ENCODE measurements at regions not wholly inside any gene's neighbourhood (a gene's known extent, or its start where the extent isn't known, plus 50 kb on each side); places are given as distances from the start of the nearest gene placed in this dataset.
"Not testable (repeated sequence)": the region's sequence is repeated elsewhere in the genome, so short reads cannot be mapped to it uniquely, and the experiment has no call there.

DNA sequence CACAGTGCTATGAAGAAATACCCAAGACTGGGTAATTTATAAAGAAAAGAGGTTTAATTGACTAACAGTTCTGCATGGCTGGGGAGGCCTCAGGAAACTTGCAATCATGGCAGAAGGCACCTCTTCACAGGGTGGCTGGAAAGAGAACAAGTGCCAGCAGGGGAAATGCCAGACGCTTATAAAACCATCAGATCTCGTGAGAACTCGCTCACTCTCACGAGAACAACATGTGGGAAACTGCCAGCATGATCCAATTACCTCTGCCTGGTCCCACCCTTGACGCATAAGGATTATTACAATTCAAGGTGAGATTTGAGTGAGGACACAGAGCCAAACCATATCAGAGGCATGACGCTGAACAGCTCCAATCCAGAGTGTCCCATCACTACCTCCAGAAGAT lies 73.7 kb upstream of the RPL38 start:
- not testable (repeated sequence) for DNase-seq

DNA sequence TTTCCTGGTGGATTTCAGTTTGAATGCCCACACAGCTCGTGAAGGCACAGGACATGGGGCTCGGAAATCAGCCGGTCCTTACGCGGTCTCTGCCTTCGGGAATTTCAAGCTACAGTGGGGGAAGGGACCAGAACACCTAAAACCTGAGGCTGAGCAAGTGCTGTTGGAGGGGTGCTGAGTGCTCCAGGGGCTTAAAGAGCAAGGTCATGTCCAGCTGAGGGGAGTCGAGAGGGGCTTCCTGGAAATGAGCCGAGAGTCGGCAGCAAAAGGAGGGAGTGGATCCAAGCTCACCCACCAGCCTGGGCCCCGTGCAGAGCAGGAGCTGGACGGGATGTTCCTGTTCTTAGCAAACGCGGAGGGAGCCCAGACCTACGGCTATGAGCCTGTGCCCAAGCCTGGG lies 73.2 kb upstream of the RPL38 start:
- DNase-seq: no peak

GRCh38 chr17:74130841-74131240 lies 72.6 kb upstream of the RPL38 start:
- no peak for DNase-seq

GRCh38 chr17:74132354-74132753 lies 71.1 kb upstream of the RPL38 start:
- no peak for DNase-seq

- no peak for DNase-seq
These were observed 69.7 kb upstream of the RPL38 start for GRCh38 chr17:74133740-74134139.

DNA sequence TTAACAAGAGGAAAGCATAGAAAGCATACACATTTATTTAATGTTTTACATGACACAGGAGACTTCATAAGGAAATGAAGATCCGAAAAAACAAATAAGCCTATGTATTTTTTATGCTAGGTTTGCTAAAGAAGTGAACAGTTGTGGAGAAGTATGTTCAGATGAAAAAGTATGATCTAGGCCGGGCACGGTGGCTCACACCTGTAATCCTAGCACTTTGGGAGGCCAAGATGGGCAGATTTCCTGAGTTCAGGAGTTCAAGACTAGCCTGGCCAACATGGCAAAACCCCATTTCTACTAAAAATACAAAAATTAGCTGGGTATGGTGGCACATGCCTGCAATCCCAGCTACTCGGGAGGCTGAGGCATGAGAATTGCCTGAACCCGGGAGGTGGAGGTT lies 69.2 kb upstream of the RPL38 start:
- not testable (repeated sequence) for DNase-seq

- no peak for DNase-seq
These were observed 68.5 kb upstream of the RPL38 start for GRCh38 chr17:74134991-74135390.

DNA sequence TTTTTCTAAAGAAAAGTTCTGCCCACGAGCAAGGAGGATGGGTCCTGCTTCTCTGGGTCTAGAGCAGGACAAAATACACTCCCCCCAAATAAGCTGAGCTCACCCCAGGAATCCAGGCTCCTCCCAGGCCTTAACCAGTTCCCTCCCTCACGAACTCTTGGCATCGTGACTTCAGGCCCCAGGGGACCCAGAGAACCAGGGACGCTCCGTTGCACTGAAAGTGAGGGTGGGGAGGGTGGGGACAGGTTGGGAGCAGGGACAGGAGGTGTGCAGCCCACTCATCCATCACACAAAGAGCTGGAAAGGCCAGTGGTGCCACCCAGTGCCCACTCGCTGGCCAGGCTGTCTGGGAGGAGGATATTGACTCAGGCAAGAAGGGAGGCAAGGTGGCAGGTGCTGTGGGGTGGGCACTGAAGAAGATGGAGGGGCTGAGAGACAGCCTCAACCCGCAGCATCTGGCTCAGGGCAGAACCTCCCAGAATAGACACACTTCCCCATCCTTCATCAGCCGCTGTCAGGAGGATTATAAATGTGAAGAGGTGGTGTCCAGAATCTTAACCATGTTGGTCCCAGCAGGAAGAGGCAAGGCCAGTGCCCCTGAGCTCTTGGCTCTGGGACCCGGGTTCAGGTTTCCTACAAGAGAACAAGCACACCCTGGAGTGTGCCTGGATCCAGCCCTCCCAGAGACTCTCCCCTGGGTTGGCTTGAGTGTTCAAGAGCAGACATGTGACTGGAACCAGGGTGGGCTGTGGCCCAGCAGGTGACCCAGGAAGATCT lies 67.9 kb upstream of the RPL38 start:
- no peak for DNase-seq

GRCh38 chr17:74137416-74137815 lies 66.1 kb upstream of the RPL38 start:
- DNase-seq: no peak

DNA sequence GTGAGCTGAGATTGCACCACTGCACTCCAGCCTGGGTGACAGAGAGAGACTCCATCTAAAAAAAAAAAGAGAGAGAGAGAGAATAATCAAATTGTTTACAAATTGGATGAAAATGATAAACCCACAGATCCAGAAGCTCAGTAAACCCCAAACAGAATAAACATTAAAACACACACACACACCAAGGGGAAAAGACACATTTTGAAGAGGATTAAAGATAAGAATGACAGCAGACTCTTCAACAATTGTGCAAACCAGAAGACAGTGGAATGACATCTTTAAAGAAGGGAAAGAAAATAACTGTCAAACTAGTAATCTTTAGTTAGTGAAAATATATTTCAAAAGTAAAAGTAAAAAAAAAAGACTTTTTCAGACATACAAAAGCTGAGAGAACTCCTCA lies 64.4 kb upstream of the RPL38 start:
- DNase-seq: no peak

DNA sequence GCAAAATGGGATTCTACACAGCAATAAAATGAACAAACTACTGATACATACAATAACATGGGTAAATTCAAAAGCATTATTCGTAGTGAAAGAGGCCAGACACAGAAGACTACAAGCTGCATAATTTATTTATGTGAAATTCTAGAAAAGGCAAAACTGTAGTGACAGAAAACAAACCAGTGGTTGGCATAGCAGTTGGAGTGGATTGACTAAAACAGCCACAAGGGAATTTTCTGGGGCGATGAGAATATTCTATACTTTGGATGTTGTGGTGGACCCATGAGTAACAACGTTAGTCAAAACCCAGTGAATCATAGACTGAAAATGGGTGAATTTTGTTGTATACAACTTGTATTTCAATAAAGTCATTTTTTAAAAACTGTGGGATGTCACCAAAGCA lies 63.2 kb upstream of the RPL38 start:
- no peak for DNase-seq

DNA sequence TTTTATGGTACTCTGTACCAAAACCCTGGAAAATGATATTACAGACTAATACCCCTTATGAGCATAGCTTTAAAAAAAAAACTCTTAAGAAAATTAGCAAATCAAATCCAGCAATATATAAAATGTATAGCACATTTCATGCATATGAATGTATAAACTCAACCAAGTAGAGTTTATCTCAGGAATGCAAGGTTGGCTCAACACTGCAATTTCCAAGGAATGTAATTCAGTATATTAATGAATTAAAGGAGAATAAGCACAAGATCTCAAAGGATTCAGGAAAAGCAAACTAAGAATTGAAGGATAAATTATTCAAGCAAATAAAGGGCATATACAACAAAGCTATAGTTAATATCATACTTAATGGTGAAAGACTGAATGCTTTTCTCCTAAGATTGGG lies 61.9 kb upstream of the RPL38 start:
- DNase-seq: no peak

- not testable (repeated sequence) for DNase-seq
These were observed 60.2 kb upstream of the RPL38 start for GRCh38 chr17:74143318-74143717.

DNA sequence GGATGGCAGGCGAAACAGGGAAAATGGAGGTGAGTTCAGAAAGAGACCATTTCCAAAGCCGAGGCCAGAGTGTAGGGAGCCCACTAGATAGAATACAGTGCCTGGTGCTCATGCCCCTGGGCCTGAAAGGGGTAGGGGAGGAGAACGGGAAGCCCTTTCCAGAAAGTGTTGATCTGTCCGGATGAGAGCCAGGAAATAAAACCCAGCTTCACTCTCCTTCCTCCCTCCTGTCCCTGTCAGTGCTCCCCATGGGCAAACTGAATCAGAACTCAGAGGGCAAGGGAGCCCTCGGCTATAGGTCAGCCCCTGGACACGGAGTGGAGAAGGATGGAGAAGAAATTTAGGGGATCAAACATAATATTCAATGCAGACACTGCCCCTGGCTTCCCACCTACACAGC lies 57.7 kb upstream of the RPL38 start:
- DNase-seq: no peak

DNA sequence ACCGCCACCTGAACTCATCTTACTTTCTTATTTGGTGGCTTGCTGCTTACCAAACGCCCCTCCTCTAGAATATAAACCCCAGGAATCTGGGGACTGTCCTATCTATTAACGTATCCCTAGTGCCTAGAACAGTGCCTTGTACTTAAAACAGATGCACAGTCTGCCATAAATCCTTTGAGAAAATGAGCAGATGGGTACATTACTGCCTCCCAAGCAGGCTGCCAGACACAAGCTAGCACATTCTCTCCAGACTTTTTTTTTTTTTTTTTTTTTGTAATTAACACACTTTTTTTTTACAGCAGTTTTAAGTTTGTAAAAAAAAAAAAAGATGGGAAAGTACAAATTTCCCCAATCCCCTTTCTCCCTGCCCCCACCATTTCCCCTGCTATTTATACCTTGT lies 57.3 kb upstream of the RPL38 start:
- DNase-seq: no peak

GRCh38 chr17:74147056-74147835 lies 56.2 kb upstream of the RPL38 start:
- no peak for DNase-seq

DNA sequence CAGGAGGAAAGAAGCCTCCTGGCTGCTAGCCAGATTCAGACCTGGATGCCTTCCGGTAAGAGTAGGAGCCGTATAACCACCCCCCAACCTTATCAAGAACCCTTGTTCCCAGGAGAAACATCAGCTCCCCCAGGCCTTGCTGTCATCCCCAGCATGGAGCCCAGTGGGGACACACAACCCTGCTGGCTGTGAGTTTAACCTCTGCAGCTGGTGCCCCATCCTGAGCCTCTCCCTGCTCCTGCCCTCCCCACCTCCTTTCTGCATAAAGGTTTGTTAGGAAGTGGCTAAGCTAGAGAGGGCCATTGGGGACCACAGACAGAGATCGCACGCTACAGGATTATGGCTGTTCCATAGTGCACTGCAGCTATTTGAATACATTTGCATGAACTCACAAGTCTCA lies 55.5 kb upstream of the RPL38 start:
- DNase-seq: no peak

- DNase-seq: no peak
These were observed 55.0 kb upstream of the RPL38 start for GRCh38 chr17:74148446-74148845.

DNA sequence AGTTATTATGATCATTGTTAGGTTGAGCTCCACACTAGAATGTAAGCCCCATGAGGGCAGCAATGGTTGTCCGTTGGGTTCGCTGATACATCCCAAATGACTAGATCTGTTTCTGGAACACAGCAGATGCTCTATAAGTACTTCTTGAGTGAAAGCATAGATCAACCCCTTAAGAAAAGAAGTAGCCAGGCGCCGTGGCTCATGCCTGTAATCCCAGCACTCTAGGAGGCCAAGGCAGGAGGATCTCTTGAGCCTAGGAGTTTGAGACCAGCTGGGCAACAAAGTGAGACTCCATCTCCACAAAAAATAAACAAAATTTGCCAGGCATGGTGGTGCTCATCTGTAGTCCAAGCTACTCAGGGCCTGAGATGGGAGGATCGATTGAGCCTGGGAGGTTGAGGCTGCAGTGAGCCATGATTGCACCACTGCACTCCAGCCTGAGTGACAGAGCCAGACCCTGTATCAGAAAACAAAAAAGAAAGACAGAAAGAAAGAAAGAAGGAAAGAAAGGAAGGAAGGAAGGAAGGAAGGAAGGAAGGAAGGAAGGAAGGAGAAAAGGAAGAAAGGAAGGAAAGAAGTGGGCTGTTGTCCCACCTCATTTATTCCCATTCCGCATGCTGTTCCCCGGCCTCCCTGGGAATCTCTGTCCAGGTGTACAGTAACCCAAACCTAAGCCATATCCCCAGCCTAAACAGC lies 54.4 kb upstream of the RPL38 start:
- DNase-seq: no peak

GRCh38 chr17:74149597-74150427 lies 53.7 kb upstream of the RPL38 start:
- DNase-seq: no peak

DNA sequence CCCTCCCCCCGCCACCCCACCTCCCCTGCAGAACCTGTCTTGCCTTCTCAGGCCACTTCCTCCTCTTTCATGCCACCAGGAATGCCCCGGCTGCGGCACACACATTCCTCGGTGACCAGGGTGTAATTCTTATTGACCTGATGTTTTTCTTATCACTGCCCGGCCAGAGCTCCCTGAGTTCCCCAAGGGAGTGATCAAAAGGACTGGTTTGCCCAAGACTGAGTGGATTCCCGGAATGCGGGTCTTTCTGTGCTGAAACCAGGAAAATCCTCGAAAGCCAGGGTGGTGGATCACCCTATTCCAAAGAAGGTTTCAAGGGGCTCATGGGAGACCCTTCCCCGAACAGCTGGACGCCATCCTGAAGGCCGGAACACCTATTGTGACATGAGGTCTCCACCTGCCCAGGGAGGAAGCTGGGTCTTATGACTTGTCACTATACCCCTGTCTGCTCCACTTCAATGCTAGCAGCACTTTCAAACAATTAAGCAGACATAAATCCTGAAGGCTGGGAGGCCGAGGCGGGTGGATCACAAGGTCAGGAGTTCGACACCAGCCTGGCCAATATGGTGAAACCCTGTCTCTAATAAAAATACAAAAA lies 53.0 kb upstream of the RPL38 start:
- DNase-seq: no peak

DNA sequence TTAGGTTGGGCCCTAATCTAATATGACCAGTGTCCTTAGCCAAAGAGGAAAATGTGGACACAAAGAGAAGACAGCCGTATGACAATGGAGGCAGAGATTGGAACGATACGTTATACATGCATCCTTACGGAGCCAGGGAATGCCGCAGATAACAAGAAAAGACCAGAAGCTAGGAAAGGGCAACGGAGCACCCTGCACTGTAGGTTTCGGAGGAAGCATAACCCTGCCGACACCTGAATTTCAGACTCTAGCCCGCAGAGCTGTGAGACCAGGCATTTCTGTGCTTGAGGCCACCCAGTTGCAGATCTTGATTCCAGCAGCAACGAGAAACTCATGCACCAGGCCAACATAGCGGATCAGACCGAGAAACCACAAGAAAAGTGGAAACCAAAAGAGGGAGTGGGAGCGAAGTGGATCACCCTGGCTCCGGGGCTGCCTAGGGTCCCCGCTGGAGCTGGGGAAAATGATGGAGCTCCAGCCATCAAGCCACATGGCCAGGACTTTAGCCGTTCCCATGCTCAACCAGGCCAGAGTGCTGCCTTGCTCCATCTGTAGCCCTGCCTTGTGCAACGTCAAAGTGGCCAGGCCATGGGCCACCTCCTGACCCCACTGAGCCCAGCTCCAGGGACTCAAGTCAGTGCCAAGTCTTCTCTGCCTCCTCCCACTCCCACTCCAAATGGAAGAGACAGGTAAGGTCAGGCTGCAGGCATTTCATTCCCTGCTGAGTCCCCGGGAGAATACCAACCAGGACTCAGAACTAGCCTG lies 51.7 kb upstream of the RPL38 start:
- DNase-seq: no peak

Measured in activated T-cell treated with anti-CD3 and anti-CD28 coated beads, Interleukin-2, amount 50 U/mL, for 1 hour (primary cell).